Caco-2 (cell line): ENCODE measurements at regions not wholly inside any gene's neighbourhood (a gene's known extent, or its start where the extent isn't known, plus 50 kb on each side); places are given as distances from the start of the nearest gene placed in this dataset.

ENCODE experiments used
- BruUV-seq: library from RNA; stranded (reverse); fragments of 400-500 nt; replicated peaks from 2 replicates; lab custom pipeline; 2021; lab: Mats Ljungman, UMichigan
- CTCF ChIA-PET: fragments of 300-600 bp; sonication (Branson Sonifier 250); formaldehyde crosslinking; loops from one replicate; lab custom pipeline; 2022; ENCODE audit warnings: antibody characterized with exemption; lab: Charles Lee
- POLR2A ChIA-PET: fragments of 300-600 bp; sonication (Branson Sonifier 250); formaldehyde crosslinking; loops from one replicate; lab custom pipeline; 2022; ENCODE audit warnings: antibody characterized with exemption; lab: Charles Lee
- DNase-seq, 2 experiments: peaks; one replicate each; pipeline versions ENCODE4 v3.0.0 to v3.0.0-alpha.2; 2020 to 2022
- H3K27me3 ChIP-seq: replicated peaks from 2 replicates; pipeline ENCODE4 v1.6.0; 2011; ENCODE audit warnings: low read length; ENCODE audit not compliant: control insufficient read depth, insufficient read depth
- H3K36me3 ChIP-seq: 2 replicates; pipeline ENCODE4 v1.5.1; 2011; ENCODE audit warnings: low read length; ENCODE audit not compliant: control insufficient read depth, insufficient read depth
- H3K4me1 ChIP-seq: fragments of 250-450 bp; sonication (Bioruptor Pico); 2 replicates; pipeline ENCODE4 v1.5.1; 2020; ENCODE audit warnings: mild to moderate bottlenecking
- H3K4me3 ChIP-seq: 2 replicates; pipeline ENCODE4 v1.5.1; 2011; ENCODE audit warnings: low read depth, mild to moderate bottlenecking, control low read depth, low read length
- H3K9me3 ChIP-seq: fragments of 250-450 bp; sonication (Bioruptor Pico); 2 replicates; pipeline ENCODE4 v1.5.1; 2020; ENCODE audit warnings: mild to moderate bottlenecking, moderate library complexity
- H3K27ac Mint-ChIP-seq: one replicate; pipeline ENCODE4 v1.8.0; 2022; ENCODE audit warnings: mixed read lengths; ENCODE audit not compliant: unreplicated experiment
- H3K27me3 Mint-ChIP-seq: one replicate; pipeline ENCODE4 v1.8.0; 2022; ENCODE audit warnings: mixed read lengths; ENCODE audit not compliant: insufficient read depth, unreplicated experiment
- H3K36me3 Mint-ChIP-seq: one replicate; pipeline ENCODE4 v1.8.0; 2022; ENCODE audit warnings: mild to moderate bottlenecking, mixed read lengths; ENCODE audit not compliant: insufficient read depth, unreplicated experiment
- H3K4me1 Mint-ChIP-seq: one replicate; pipeline ENCODE4 v1.8.0; 2022; ENCODE audit warnings: low read depth, mixed read lengths; ENCODE audit not compliant: unreplicated experiment
- H3K4me3 Mint-ChIP-seq: one replicate; pipeline ENCODE4 v1.8.0; 2022; ENCODE audit warnings: mild to moderate bottlenecking, moderate library complexity, mixed read lengths; ENCODE audit not compliant: unreplicated experiment
- H3K9me3 Mint-ChIP-seq: one replicate; pipeline ENCODE4 v1.8.0; 2022; ENCODE audit warnings: mixed read lengths; ENCODE audit not compliant: unreplicated experiment
- intact Hi-C: fragments of 100-400 bp; cut with micrococcal nuclease; formaldehyde crosslinking; loops from one replicate; pipeline ENCODE4 v1.10.0; 2022; ENCODE audit not compliant: unreplicated experiment
- TF ChIP-seq, protein P1 (sequence below), 2 experiments: fragments of 200-600 bp in 1 of 2; IDR thresholded peaks; 1 replicate in 1 of 2; 2 replicates in 1 of 2; pipeline versions ENCODE4 v1.5.1 to v1.8.0; 2011 to 2022; ENCODE audit warnings: antibody characterized with exemption in 1 of 2, control low read depth in 1 of 2, inconsistent platforms in 1 of 2, low read depth in 1 of 2, low read length in 1 of 2, mild to moderate bottlenecking in 1 of 2, moderate library complexity in 1 of 2; ENCODE audit not compliant: insufficient read depth in 1 of 2, severe bottlenecking in 1 of 2, unreplicated experiment in 1 of 2

DNA sequence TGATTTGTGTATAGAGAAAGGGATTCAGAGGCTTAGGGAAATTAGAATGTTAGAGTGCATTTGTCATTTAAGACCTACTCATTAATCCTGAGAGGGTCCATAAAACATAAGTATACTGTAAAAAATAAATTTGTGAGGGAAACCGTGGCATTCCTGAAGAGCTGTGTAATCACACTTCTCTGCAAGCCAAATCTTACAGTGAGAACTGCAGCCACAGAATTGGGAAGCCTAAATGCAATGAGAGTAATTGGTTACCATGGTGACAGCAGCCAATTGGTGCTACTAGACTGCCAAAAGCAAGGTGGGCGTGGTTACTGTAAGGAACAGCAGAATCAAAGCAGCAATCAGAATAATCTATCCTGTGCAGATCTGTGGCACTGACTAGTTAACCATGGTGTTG lies 345.2 kb upstream of the GRID2 start:
- no TSS peak for BruUV-seq
- intact Hi-C loops = no loop called here
- TF ChIP-seq, protein P1, sequence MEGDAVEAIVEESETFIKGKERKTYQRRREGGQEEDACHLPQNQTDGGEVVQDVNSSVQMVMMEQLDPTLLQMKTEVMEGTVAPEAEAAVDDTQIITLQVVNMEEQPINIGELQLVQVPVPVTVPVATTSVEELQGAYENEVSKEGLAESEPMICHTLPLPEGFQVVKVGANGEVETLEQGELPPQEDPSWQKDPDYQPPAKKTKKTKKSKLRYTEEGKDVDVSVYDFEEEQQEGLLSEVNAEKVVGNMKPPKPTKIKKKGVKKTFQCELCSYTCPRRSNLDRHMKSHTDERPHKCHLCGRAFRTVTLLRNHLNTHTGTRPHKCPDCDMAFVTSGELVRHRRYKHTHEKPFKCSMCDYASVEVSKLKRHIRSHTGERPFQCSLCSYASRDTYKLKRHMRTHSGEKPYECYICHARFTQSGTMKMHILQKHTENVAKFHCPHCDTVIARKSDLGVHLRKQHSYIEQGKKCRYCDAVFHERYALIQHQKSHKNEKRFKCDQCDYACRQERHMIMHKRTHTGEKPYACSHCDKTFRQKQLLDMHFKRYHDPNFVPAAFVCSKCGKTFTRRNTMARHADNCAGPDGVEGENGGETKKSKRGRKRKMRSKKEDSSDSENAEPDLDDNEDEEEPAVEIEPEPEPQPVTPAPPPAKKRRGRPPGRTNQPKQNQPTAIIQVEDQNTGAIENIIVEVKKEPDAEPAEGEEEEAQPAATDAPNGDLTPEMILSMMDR (IDR thresholded peaks at IDR 0.05; ENCODE audit: insufficient read depth in 1 of 2, low read depth in 1 of 2, low read length in 1 of 2, severe bottlenecking in 1 of 2, unreplicated experiment in 1 of 2) = no peak
- no peaks in the 10 kb centered on the region for H3K4me1 ChIP-seq
- Mint-ChIP-seq H3K27me3 (no peaks in the 10 kb centered on the region), H3K4me1 (no peaks in the 10 kb centered on the region), H3K4me3 (no peak overlapping the region), H3K9me3 (no peaks in the 10 kb centered on the region), H3K27ac (no peak overlapping the region), H3K36me3 (no peaks in the 10 kb centered on the region)
- no peak for DNase-seq
- ChIA-PET POLR2A (no interaction called here), CTCF (no interaction called here)
- H3K36me3 ChIP-seq = no peaks in the 10 kb centered on the region
- H3K4me3 ChIP-seq = no peak overlapping the region
- H3K27me3 ChIP-seq = no peaks in the 10 kb centered on the region
- H3K9me3 ChIP-seq = no peaks in the 10 kb centered on the region

GRCh38 chr4:91961504-91961903 lies 342.3 kb upstream of the GRID2 start:
- Histone ChIP-seq H3K36me3 (no peaks in the 10 kb centered on the region), H3K4me1 (no peaks in the 10 kb centered on the region), H3K4me3 (no peak overlapping the region), H3K27me3 (no peaks in the 10 kb centered on the region), H3K9me3 (no peaks in the 10 kb centered on the region)
- Mint-ChIP-seq H3K4me1 (no peaks in the 10 kb centered on the region), H3K27me3 (no peaks in the 10 kb centered on the region), H3K4me3 (no peak overlapping the region), H3K36me3 (no peaks in the 10 kb centered on the region), H3K9me3 (no peaks in the 10 kb centered on the region), H3K27ac (no peak overlapping the region)
- POLR2A ChIA-PET = interaction anchor here (0.8 kb wide), 1 partner anchor 270 kb away, joined by 3 read pairs; no protein-coding TSS in a partner anchor
- intact Hi-C loops = no loop called here
- TF ChIP-seq, protein P1 (IDR thresholded peaks at IDR 0.05; ENCODE audit: insufficient read depth in 1 of 2, low read depth in 1 of 2, low read length in 1 of 2, severe bottlenecking in 1 of 2, unreplicated experiment in 1 of 2) = no peak
- no peak for DNase-seq
- CTCF ChIA-PET = no interaction called here
- no TSS peak for BruUV-seq

DNA sequence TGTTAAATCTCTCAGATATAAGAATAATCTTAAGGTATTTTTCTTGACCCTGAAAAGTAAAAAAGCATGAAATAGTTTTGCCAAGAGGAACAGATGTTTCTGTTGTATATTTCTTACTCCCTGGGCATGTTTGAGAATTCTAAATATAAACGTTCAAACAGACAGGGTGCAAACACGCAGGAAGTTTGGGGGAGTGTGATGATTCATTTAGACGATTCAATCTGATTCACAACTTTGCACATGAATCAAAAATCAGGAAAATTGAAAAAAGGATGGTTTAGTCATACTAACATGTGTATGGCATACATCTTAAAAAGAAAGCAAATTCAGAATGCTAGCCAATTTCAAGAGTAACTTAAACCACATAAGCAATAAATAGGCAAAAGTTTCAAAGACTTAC lies 340.3 kb upstream of the GRID2 start:
- H3K4me3 ChIP-seq = no peak overlapping the region
- Mint-ChIP-seq H3K36me3 (no peaks in the 10 kb centered on the region), H3K4me3 (no peak overlapping the region), H3K27me3 (no peaks in the 10 kb centered on the region), H3K27ac (no peak overlapping the region), H3K4me1 (no peaks in the 10 kb centered on the region), H3K9me3 (no peaks in the 10 kb centered on the region)
- no peaks in the 10 kb centered on the region for H3K9me3 ChIP-seq
- no peaks in the 10 kb centered on the region for H3K36me3 ChIP-seq
- no peak for DNase-seq
- POLR2A ChIA-PET = no interaction called here
- H3K27me3 ChIP-seq = no peaks in the 10 kb centered on the region
- no TSS peak for BruUV-seq
- TF ChIP-seq, protein P1 (IDR thresholded peaks at IDR 0.05; ENCODE audit: insufficient read depth in 1 of 2, low read depth in 1 of 2, low read length in 1 of 2, severe bottlenecking in 1 of 2, unreplicated experiment in 1 of 2) = no peak
- CTCF ChIA-PET = no interaction called here
- H3K4me1 ChIP-seq = no peaks in the 10 kb centered on the region
- intact Hi-C loops = no loop called here
